Caco-2 (cell line): ENCODE measurements at regions not wholly inside any gene's neighbourhood (a gene's known extent, or its start where the extent isn't known, plus 50 kb on each side); places are given as distances from the start of the nearest gene placed in this dataset.

Source experiments
- BruUV-seq: library from RNA; stranded (reverse); fragments of 400-500 nt; replicated peaks from 2 replicates; lab custom pipeline; 2021; lab: Mats Ljungman, UMichigan
- CTCF ChIA-PET: fragments of 300-600 bp; sonication (Branson Sonifier 250); formaldehyde crosslinking; loops from one replicate; lab custom pipeline; 2022; ENCODE audit warnings: antibody characterized with exemption; lab: Charles Lee
- POLR2A ChIA-PET: fragments of 300-600 bp; sonication (Branson Sonifier 250); formaldehyde crosslinking; loops from one replicate; lab custom pipeline; 2022; ENCODE audit warnings: antibody characterized with exemption; lab: Charles Lee
- DNase-seq, 2 experiments: peaks; one replicate each; pipeline versions ENCODE4 v3.0.0 to v3.0.0-alpha.2; 2020 to 2022
- H3K27me3 ChIP-seq: replicated peaks from 2 replicates; pipeline ENCODE4 v1.6.0; 2011; ENCODE audit warnings: low read length; ENCODE audit not compliant: control insufficient read depth, insufficient read depth
- H3K36me3 ChIP-seq: 2 replicates; pipeline ENCODE4 v1.5.1; 2011; ENCODE audit warnings: low read length; ENCODE audit not compliant: control insufficient read depth, insufficient read depth
- H3K4me1 ChIP-seq: fragments of 250-450 bp; sonication (Bioruptor Pico); 2 replicates; pipeline ENCODE4 v1.5.1; 2020; ENCODE audit warnings: mild to moderate bottlenecking
- H3K4me3 ChIP-seq: 2 replicates; pipeline ENCODE4 v1.5.1; 2011; ENCODE audit warnings: low read depth, mild to moderate bottlenecking, control low read depth, low read length
- H3K9me3 ChIP-seq: fragments of 250-450 bp; sonication (Bioruptor Pico); 2 replicates; pipeline ENCODE4 v1.5.1; 2020; ENCODE audit warnings: mild to moderate bottlenecking, moderate library complexity
- H3K27ac Mint-ChIP-seq: one replicate; pipeline ENCODE4 v1.8.0; 2022; ENCODE audit warnings: mixed read lengths; ENCODE audit not compliant: unreplicated experiment
- H3K27me3 Mint-ChIP-seq: one replicate; pipeline ENCODE4 v1.8.0; 2022; ENCODE audit warnings: mixed read lengths; ENCODE audit not compliant: insufficient read depth, unreplicated experiment
- H3K36me3 Mint-ChIP-seq: one replicate; pipeline ENCODE4 v1.8.0; 2022; ENCODE audit warnings: mild to moderate bottlenecking, mixed read lengths; ENCODE audit not compliant: insufficient read depth, unreplicated experiment
- H3K4me1 Mint-ChIP-seq: one replicate; pipeline ENCODE4 v1.8.0; 2022; ENCODE audit warnings: low read depth, mixed read lengths; ENCODE audit not compliant: unreplicated experiment
- H3K4me3 Mint-ChIP-seq: one replicate; pipeline ENCODE4 v1.8.0; 2022; ENCODE audit warnings: mild to moderate bottlenecking, moderate library complexity, mixed read lengths; ENCODE audit not compliant: unreplicated experiment
- H3K9me3 Mint-ChIP-seq: one replicate; pipeline ENCODE4 v1.8.0; 2022; ENCODE audit warnings: mixed read lengths; ENCODE audit not compliant: unreplicated experiment
- CTCF ChIP-seq, 2 experiments: fragments of 200-600 bp in 1 of 2; IDR thresholded peaks; 1 replicate in 1 of 2; 2 replicates in 1 of 2; pipeline versions ENCODE4 v1.5.1 to v1.8.0; 2011 to 2022; ENCODE audit warnings: antibody characterized with exemption in 1 of 2, control low read depth in 1 of 2, inconsistent platforms in 1 of 2, low read depth in 1 of 2, low read length in 1 of 2, mild to moderate bottlenecking in 1 of 2, moderate library complexity in 1 of 2; ENCODE audit not compliant: insufficient read depth in 1 of 2, severe bottlenecking in 1 of 2, unreplicated experiment in 1 of 2
- intact Hi-C: fragments of 100-400 bp; cut with micrococcal nuclease; formaldehyde crosslinking; loops from one replicate; pipeline ENCODE4 v1.10.0; 2022; ENCODE audit not compliant: unreplicated experiment

GRCh38 chr7:133201470-133201869 is 51.4 kb upstream of the EXOC4 start:
- Histone ChIP-seq H3K4me1 (no peaks in the 10 kb centered on the region), H3K9me3 (no peaks in the 10 kb centered on the region), H3K27me3 (no peaks in the 10 kb centered on the region; the same call in 1 of the 2 replicates), H3K4me3 (no peak overlapping the region), H3K36me3 (no peaks in the 10 kb centered on the region)
- H3K9me3 Mint-ChIP-seq = no peaks in the 10 kb centered on the region
- POLR2A ChIA-PET = no interaction called here
- no peak overlapping the region for H3K4me3 Mint-ChIP-seq
- TF ChIP-seq CTCF (IDR thresholded peaks at IDR 0.05; ENCODE audit: insufficient read depth in 1 of 2, low read depth in 1 of 2, low read length in 1 of 2, severe bottlenecking in 1 of 2, unreplicated experiment in 1 of 2) = no peak
- no TSS peak for BruUV-seq
- CTCF ChIA-PET = no interaction called here
- no peaks in the 10 kb centered on the region for H3K36me3 Mint-ChIP-seq
- no peaks in the 10 kb centered on the region for H3K4me1 Mint-ChIP-seq
- no peak for DNase-seq
- no peaks in the 10 kb centered on the region for H3K27me3 Mint-ChIP-seq
- intact Hi-C loops = no loop called here
- H3K27ac Mint-ChIP-seq = no peak overlapping the region

GRCh38 chr7:133202942-133203341 is 49.9 kb upstream of the EXOC4 start:
- BruUV-seq = no TSS peak

More at GRCh38 chr7:133202942-133203341, 49.9 kb upstream of the EXOC4 start:
- Histone ChIP-seq H3K4me3 (no peak overlapping the region), H3K27me3 (no peaks in the 10 kb centered on the region; the same call in 1 of the 2 replicates), H3K9me3 (no peaks in the 10 kb centered on the region), H3K36me3 (no peaks in the 10 kb centered on the region), H3K4me1 (no peaks in the 10 kb centered on the region)
- TF ChIP-seq CTCF (IDR thresholded peaks at IDR 0.05; ENCODE audit: insufficient read depth in 1 of 2, low read depth in 1 of 2, low read length in 1 of 2, severe bottlenecking in 1 of 2, unreplicated experiment in 1 of 2) = no peak
- no peak for DNase-seq
- Mint-ChIP-seq H3K27ac (no peak overlapping the region), H3K9me3 (peaks cover 3% of the 10 kb centered on the region), H3K27me3 (no peaks in the 10 kb centered on the region), H3K4me3 (no peak overlapping the region), H3K36me3 (no peaks in the 10 kb centered on the region), H3K4me1 (no peaks in the 10 kb centered on the region)
- intact Hi-C loops = no loop called here
- POLR2A ChIA-PET = no interaction called here
- CTCF ChIA-PET = no interaction called here
